OCI-LY7 (cell line): ENCODE measurements at regions not wholly inside any gene's neighbourhood (a gene's known extent, or its start where the extent isn't known, plus 50 kb on each side); places are given as distances from the start of the nearest gene placed in this dataset.

Experiments
- CTCF ChIP-seq: fragments of 200-600 bp; sonication (generic); conservative IDR thresholded peaks from 2 replicates; pipeline ENCODE4 v1.5.1; 2014; ENCODE audit warnings: mild to moderate bottlenecking, antibody characterized with exemption, low read length, moderate library complexity, mixed read lengths
- EZH2phosphoT487 ChIP-seq: fragments of 200-600 bp; sonication (generic); IDR thresholded peaks from 2 replicates; pipeline ENCODE4 v1.6.1; 2018; ENCODE audit warnings: low read depth, borderline replicate concordance, mild to moderate bottlenecking, mixed run types, antibody characterized with exemption, low read length, moderate library complexity, mixed read lengths

DNA sequence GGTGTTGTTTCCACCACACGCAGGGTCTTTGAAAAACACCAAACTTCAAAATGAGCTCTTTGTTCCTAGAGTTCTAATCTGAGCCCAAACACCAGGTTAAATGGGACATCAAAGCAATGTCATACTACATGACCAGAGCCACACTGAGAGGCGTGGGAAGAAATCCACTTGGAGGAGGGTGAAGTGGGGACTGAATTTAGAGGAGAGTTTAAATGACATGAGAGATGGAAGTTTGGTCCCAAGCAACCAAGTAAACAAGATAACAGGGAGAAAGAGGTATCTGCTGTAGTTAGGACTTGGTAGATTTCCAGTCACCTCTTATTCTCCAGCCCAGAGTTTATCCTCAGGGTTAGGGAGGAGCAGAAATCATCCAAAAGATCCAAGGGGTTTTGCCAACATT is 290.9 kb upstream of the FAM78B start:
- TF ChIP-seq EZH2phosphoT487 = no peak
- no peak for TF ChIP-seq CTCF
